ENCODE measurements at regions not wholly inside any gene's neighbourhood (a gene's known extent, or its start where the extent isn't known, plus 50 kb on each side); places are given as distances from the start of the nearest gene placed in this dataset.

- H3K27me3 ChIP-seq, result no peaks in the 10 kb centered on the region
- no peaks in the 10 kb centered on the region for H3K9me3 ChIP-seq
- 78 to 83% methylated on average over 7 of the region's 7 CpGs for WGBS, 2 donors
- H3K4me1 ChIP-seq, result no peaks in the 10 kb centered on the region
- TF ChIP-seq POLR2A (IDR thresholded peaks at IDR 0.05) (no peak), CTCF (IDR thresholded peaks at IDR 0.05) (no peak)
- H3K36me3 ChIP-seq (ENCODE audit: low read depth, missing control alignments), result no peaks in the 10 kb centered on the region
- intact Hi-C loops (cut with DNase I; ENCODE audit: low total_unique reads), result no loop called here
- no peak for DNase-seq
- no peak overlapping the region for H3K4me3 ChIP-seq
- H3K27ac ChIP-seq, result no peak overlapping the region
Measured at GRCh38 chr10:113407218-113407617, 145.6 kb upstream of the HABP2 start.

GRCh38 chr10:113409175-113409574 lies 143.7 kb upstream of the HABP2 start:
- Histone ChIP-seq H3K4me3 (no peak overlapping the region), H3K9me3 (no peaks in the 10 kb centered on the region), H3K27me3 (no peaks in the 10 kb centered on the region), H3K36me3 (ENCODE audit: low read depth, missing control alignments) (no peaks in the 10 kb centered on the region), H3K4me1 (no peaks in the 10 kb centered on the region), H3K27ac (no peak overlapping the region)
- TF ChIP-seq POLR2A (IDR thresholded peaks at IDR 0.05), result no peak
- TF ChIP-seq CTCF (IDR thresholded peaks at IDR 0.05), result no peak
- intact Hi-C loops (cut with DNase I; ENCODE audit: low total_unique reads), result no loop called here
- DNase-seq, result no peak
- WGBS, 2 donors, result 91 to 92% methylated on average over 8 to 10 of the region's 10 CpGs

- no peaks in the 10 kb centered on the region for H3K9me3 ChIP-seq
- no peak for DNase-seq
- H3K4me3 ChIP-seq, result no peak overlapping the region
- no peaks in the 10 kb centered on the region for H3K27me3 ChIP-seq
- intact Hi-C loops (cut with DNase I; ENCODE audit: low total_unique reads), result no loop called here
- H3K4me1 ChIP-seq, result no peaks in the 10 kb centered on the region
- H3K27ac ChIP-seq, result no peak overlapping the region
- TF ChIP-seq POLR2A (IDR thresholded peaks at IDR 0.05), result no peak
- TF ChIP-seq CTCF (IDR thresholded peaks at IDR 0.05), result no peak
- H3K36me3 ChIP-seq (ENCODE audit: low read depth, missing control alignments), result no peaks in the 10 kb centered on the region
- 62 to 83% methylated on average over 2 of the region's 2 CpGs for WGBS, 2 donors
Measured at GRCh38 chr10:113410618-113411017, 142.2 kb upstream of the HABP2 start.

GRCh38 chr10:113411456-113411855 lies 141.4 kb upstream of the HABP2 start:
- Histone ChIP-seq H3K27me3 (no peaks in the 10 kb centered on the region), H3K27ac (no peak overlapping the region), H3K9me3 (no peaks in the 10 kb centered on the region), H3K4me3 (no peak overlapping the region), H3K36me3 (ENCODE audit: low read depth, missing control alignments) (no peaks in the 10 kb centered on the region), H3K4me1 (no peaks in the 10 kb centered on the region)
- intact Hi-C loops (cut with DNase I; ENCODE audit: low total_unique reads), result no loop called here
- 59 to 65% methylated on average over 5 of the region's 5 CpGs for WGBS, 2 donors
- DNase-seq, result no peak
- TF ChIP-seq POLR2A (IDR thresholded peaks at IDR 0.05) (no peak), CTCF (IDR thresholded peaks at IDR 0.05) (no peak)

- Histone ChIP-seq H3K9me3 (no peaks in the 10 kb centered on the region), H3K4me1 (no peaks in the 10 kb centered on the region), H3K36me3 (ENCODE audit: low read depth, missing control alignments) (no peaks in the 10 kb centered on the region), H3K27me3 (no peaks in the 10 kb centered on the region), H3K4me3 (no peak overlapping the region), H3K27ac (no peak overlapping the region)
- intact Hi-C loops (cut with DNase I; ENCODE audit: low total_unique reads), result no loop called here
- 84 to 87% methylated on average over 3 of the region's 3 CpGs for WGBS, 2 donors
- no peak for DNase-seq
- no peak for TF ChIP-seq POLR2A (IDR thresholded peaks at IDR 0.05)
- no peak for TF ChIP-seq CTCF (IDR thresholded peaks at IDR 0.05)
Measured at GRCh38 chr10:113412161-113412560, 140.7 kb upstream of the HABP2 start.
